GM12864 (cell line): ENCODE measurements at regions not wholly inside any gene's neighbourhood (a gene's known extent, or its start where the extent isn't known, plus 50 kb on each side); places are given as distances from the start of the nearest gene placed in this dataset.

ENCODE experiments used
- DNase-seq: peaks from one replicate; pipeline ENCODE4 v3.0.0-alpha.2; 2011; ENCODE audit warnings: low read depth
- H3K4me3 ChIP-seq: 2 replicates; pipeline ENCODE4 v1.5.1; 2011; ENCODE audit warnings: mild to moderate bottlenecking, low read depth, low read length, control low read depth
- CTCF ChIP-seq: IDR thresholded peaks from 2 replicates; pipeline ENCODE4 v1.5.1; 2011; ENCODE audit warnings: low read depth, mild to moderate bottlenecking, moderate library complexity, low read length, control low read depth, inconsistent platforms; ENCODE audit errors: missing control alignments

GRCh38 chr2:103808814-103809213 lies 1045.1 kb upstream of the POU3F3 start:
- no peak for TF ChIP-seq CTCF
- no peak for DNase-seq
- H3K4me3 ChIP-seq = no peak overlapping the region

DNA sequence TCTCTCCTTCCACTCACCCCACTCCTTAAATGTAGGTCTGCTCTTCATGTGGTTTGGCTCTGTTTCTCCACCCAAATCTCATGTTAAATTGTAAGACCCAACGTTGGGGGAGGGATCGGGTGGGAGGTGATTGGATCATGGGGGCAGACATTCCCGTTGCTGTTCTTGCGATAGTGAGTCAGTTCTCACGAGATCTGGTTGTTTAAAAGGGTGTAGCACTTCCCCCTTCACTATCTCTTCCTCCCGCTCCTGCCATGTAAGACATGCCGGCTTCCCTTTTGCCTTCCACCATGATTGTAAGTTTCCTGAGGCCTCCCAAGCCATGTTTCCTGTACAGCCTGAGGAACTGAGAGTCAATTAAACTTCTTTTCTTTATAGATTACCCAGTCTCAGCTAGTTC lies 1044.5 kb upstream of the POU3F3 start:
- no peak for DNase-seq
- no peak for TF ChIP-seq CTCF
- no peak overlapping the region for H3K4me3 ChIP-seq

- no peak for TF ChIP-seq CTCF
- H3K4me3 ChIP-seq = no peak overlapping the region
- no peak for DNase-seq
Observed at GRCh38 chr2:103809941-103810441, 1043.9 kb upstream of the POU3F3 start.

- H3K4me3 ChIP-seq = no peak overlapping the region
- TF ChIP-seq CTCF = no peak
- no peak for DNase-seq
Observed at GRCh38 chr2:103810875-103811274, 1043.0 kb upstream of the POU3F3 start.

GRCh38 chr2:103814016-103814415 lies 1039.9 kb upstream of the POU3F3 start:
- H3K4me3 ChIP-seq = no peak overlapping the region
- no peak for DNase-seq
- no peak for TF ChIP-seq CTCF

GRCh38 chr2:103815731-103816130 lies 1038.2 kb upstream of the POU3F3 start:
- DNase-seq = no peak
- no peak for TF ChIP-seq CTCF
- H3K4me3 ChIP-seq = no peak overlapping the region

DNA sequence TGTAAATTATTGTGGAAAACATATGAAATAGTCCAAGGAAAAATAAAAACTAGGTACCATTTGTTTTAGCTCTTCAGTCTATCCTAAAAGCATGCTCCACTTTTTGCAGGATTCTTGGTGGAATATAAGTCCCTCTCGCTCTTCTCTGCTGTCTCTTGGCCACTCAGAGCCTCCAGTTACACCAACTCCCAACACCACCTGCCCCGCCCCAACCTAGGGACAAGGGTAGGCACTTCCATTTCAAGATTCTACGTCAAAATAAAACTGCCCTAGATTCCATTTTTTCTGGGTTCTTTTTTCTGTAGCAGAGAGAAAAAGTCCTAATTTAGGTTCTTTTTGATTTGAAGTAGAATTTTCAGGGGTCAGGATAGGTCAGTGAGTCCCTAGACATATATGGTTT lies 1036.2 kb upstream of the POU3F3 start:
- H3K4me3 ChIP-seq = no peak overlapping the region
- TF ChIP-seq CTCF = no peak
- DNase-seq = no peak
